ENCODE measurements at regions not wholly inside any gene's neighbourhood (a gene's known extent, or its start where the extent isn't known, plus 50 kb on each side); places are given as distances from the start of the nearest gene placed in this dataset.

DNA sequence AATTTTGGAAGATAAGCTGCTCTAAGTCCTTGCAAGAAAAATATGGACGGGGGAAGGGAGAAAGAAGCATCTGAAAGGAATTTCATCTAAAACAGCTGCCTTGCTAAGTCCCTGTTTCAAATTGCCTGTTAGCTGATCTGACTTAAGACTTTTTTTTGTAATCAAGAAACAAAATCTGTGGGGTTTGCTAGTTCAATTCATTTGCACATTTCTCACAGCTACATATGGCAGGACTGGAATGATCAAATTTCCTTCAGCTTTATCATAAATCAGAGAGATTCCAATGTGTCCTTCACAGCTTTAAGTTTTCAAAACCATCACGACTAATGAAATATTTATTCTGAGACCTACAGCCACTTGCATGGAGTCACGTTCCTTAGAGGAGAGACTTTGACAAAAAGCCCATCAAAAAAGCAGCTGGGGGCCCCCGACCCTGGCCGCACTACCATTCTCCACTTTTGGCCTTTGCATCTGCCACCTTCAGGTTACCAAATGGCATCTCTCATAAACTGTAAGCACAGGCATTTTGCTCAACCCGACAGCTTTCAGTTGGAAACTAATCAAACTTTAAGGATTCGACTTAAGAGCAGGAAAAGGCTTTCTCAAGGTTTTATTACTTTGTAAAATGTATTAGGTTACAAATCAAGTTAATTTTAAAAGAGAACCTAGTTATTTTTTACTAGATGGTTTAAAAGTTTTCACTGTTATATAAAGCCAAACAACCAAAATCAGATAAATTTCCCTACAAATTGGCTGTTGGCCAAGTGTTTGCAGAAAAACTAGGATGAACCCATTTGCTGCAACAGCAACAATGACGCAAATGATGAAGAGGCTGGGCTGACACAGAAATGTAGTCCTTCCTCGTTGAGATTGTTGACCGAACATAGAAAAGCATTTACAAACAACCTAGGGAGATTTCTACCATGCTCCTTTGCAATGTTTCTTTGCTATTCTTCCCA is 100.4 kb upstream of the RND3 start:
- no peak for DNase-seq (ENCODE audit: low read depth in 2 of 2)

DNA sequence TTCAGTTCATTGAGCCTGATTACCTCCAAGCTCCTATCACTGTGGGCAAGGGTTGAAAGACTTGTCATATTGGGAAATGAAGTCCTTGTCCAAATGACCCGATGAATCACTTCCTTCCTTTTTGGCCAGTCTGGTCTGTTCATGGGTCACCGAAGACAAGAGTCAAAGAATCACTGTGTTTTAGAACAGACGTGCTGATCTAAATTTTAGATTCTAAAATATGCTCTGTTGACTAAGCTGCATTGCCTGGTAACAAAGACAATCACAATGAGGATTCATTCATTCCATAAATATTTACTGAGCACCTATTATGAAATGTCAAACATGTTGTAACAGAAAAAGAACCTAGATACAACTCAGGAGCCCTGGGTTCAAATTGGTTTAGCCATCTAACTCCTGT is 99.4 kb upstream of the RND3 start:
- DNase-seq (ENCODE audit: low read depth in 2 of 2) = no peak

DNA sequence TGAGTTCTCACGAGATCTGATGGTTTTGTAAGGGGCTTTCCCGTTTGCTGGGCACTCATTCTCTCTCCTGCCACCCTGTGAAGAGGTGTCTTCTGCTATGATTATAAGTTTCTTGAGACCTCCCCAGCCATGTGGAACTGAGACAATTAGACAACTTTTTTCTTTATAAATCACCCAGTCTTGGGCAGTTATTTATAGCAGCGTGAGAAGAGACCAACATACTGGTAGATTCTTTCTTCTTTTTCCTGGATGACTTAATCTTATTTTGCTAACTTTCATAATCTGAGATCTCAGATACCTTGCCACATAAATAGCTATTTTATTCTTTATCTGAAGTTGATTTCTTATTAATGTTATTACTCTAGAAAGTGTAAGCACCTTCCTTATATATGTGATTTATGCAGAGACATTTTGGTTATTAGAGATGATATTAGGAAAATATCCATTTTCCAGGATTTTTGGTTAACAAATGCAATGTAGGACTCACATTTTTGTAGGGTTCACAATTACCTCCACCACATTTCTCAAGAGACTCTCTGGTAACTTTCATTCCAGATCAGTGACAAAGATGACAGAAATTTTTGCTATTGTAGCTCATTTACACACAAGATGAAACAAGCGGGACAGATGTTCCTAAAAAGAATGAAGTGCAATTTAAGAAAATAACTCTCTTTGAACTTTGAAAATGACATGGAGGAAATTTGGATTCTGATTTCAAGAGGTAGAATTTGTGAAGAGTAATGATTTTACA is 97.9 kb upstream of the RND3 start:
- DNase-seq (ENCODE audit: low read depth in 2 of 2) = no peak

DNA sequence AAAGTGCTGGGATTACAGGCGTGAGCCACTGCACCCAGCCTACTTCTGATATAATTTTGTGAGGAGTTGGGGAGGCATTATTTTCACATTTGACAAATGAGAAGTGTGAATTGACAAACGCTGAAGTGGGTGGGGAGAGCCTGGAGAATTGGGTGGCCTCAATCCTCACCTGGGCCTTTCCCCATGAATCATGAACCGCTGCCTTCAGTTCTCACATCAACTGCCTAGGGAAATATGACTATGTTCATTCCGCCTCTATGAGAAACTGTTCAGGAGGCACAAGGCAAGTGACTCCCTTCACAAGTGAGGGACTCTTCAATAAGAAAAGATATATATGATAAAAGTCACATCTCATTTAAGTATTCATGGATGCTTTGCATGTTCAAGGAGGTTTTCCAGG is 96.6 kb upstream of the RND3 start:
- DNase-seq (ENCODE audit: low read depth in 2 of 2) = no peak

DNA sequence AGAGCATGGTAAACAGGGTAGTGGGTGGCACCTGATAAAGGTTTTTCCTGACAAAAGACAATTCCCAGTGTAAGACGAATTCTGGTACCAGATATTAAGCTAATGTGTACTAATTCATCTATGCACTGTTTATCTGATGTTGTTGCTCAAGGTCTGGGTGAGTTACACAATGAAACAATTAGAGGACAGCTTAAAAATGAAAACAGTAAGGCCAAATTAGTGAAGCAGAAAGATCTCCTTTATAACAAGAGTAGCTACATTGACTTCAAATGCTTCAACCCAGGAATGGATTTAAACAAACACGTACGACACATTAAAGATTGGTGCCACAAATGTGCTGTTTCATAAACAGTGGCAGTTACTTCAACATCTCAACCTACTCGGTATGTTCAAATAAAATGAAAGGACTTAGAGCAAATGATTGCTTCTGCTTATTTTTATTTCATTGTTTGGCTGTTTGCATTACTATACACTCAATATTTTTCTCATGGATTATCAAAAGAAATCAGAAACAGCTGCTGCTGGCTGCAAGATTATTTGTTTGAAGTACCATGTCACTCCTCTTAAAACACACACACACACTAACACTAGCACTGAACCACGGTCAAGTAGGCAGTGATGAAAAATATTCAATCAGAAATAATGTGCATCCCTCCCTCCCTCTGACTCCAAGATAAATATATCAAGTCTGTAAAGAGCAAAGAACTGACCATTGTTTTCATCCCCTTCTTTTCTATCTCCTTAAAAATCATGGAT is 94.4 kb upstream of the RND3 start:
- DNase-seq (ENCODE audit: low read depth in 2 of 2) = no peak

DNA sequence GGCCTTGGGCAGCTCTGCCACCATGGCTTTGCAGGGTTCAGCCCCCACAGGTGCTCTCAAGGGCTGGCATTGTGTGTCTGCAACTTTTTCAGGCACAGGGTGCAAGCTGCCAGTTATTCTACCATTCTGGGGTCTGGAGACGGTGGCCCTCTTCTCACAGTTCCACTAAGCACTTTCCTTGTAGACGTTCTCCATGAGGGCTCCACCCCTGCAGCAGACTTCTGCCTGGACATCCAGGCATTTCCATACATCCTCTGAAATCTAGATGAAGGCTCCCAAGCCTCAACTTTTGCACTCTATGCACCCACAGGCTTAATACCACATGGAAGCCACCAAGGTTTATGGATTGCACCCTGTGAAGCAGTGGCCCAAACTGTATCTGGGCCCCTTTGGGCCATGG is 91.0 kb upstream of the RND3 start:
- DNase-seq (ENCODE audit: low read depth in 2 of 2) = no peak

DNA sequence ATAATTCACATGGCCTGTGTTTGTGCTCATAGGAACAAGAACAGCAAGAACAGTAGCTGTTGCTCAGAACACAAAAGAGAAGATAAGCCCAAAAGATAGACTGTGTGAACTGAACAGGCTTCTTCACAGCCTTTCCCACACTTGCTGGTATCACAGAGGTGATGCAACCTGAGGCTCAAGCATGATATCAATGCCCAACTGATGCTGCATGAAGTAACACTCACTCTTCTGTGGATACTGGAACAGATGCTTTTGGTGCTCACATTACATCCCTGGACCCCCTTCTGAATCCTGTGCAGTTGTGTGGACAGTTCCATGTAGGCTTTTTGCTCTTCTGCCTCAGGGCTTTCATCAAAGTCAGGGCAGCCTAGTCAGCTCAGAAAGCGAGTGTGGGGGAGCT is 88.4 kb upstream of the RND3 start:
- DNase-seq (ENCODE audit: low read depth in 2 of 2) = no peak

DNA sequence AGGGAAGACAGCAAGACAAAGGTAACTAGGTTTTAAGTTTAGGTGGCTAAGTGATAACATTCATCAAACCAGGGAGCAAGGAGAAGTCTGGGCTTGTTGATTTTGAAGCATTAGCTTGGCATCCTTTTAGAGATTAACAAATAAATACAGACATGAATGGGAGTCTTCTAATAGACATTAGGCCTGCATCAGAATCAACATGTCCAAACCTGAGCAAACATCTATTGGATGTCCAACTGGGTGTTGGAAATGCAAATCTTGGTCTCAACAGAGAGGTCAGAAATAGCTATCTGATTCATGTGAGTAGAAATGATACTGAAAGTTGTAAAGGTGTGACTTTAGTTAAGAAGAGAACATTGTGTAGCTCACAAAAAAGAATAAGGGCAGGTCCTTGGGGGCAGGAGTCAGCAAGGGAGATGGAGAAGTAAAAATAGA is 85.5 kb upstream of the RND3 start:
- DNase-seq (ENCODE audit: low read depth in 2 of 2) = no peak

DNA sequence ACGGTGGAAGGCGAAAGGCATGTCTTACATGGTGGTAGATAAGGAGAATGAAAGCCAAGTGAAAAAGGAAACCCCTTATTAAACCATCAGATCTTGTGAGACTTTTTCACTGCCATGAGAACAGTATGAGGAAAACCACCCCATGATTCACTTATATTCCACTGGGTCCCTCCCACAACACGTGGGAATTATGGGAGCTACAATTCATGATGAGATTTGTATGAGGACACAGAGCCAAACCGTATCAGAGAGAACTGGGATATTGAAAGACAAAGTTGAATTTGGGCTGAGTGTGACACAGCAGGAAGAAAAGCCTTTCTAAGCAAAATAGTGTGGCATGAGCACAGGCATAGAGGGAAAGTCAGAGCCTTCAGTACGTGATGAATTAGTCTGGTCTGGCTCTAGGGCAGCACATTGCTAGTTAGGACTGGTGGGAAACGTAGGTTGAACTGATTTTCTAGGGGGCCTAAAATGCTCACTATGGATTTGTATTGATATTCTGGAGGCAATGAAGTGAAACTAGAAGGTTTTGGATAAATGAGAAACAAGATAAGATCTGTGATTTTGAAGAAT is 84.8 kb upstream of the RND3 start:
- no peak for DNase-seq (ENCODE audit: low read depth in 2 of 2)

DNA sequence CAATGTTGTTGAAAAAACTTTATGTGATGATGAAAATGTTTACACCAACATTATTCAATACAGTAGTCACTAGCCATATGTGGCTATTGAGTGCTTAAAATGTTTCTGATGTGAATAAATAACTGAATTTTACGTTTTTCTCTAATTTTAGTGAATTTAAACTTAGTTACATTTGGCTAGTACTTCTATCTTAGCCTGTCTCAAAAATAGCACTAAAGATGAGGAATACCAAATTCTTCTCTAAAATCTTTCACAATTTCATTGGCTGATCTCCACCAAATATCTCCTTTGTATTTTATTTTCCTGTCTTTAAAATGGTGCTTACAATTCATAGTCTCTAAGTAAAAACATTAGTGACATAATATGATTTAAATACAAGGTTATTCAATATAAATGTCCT is 83.7 kb upstream of the RND3 start:
- no peak for DNase-seq (ENCODE audit: low read depth in 2 of 2)

DNA sequence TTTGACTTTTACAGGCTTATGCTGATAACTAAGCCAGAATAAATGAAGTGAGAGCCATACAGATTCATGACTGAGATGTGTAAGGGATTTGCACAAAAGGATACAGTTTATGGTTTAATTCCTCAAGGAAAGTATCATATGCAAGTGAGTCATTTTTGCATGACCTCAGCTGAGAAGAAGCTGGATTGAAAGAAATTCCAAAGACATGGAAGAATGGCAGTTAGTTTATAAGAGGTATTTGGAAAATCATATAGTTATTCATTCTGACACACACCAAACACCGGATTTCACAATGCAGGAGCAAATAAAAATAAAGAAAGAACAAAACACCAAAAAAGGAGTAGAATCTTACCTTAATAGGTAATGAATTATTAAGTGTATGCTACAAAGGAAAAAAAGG is 83.2 kb upstream of the RND3 start:
- no peak for DNase-seq (ENCODE audit: low read depth in 2 of 2)

DNA sequence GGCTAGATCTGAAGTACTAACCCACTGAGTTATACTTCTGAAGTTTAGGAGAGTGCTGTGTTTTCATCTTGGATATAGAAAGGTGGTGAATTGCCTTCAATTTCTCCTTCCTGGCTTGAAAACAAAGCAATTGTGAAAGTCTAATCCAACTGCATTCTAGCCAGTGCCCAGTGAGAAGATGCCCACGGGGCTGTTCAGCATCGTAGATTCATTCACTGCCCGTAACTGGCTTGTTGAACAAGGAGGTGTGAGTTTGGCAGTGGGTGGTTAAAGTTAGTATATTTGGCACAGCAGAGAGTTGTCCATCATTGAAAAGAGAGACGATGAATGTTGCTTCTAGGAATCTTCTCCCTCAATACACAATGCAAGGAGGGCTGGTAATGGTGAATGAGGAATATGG is 82.3 kb upstream of the RND3 start:
- DNase-seq (ENCODE audit: low read depth in 2 of 2) = no peak

DNA sequence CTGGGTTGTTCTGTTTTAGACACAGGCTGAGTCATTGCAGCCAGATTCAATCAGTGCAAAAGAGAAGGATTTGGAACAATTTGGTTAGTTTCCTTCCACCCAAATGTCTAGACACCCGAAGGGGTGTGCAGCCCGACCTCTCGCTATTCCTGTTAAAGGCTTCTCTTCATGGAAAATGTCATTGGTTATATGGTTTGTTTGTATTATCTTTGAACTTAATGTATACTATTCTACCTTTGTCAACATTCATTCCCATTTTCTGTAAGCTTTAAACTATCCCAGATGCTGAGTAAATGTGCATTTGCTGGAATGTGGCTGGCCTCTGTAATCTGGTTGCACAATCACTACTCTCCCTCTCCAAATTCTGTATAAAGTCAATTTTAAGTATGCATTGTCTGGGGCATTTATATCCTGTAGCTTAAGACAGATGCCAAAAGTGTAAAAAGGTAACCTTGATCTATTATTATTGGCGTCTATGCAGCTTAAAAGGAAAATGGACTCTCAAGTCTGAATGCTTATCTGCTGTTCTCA is 80.4 kb upstream of the RND3 start:
- DNase-seq (ENCODE audit: low read depth in 2 of 2) = no peak

DNA sequence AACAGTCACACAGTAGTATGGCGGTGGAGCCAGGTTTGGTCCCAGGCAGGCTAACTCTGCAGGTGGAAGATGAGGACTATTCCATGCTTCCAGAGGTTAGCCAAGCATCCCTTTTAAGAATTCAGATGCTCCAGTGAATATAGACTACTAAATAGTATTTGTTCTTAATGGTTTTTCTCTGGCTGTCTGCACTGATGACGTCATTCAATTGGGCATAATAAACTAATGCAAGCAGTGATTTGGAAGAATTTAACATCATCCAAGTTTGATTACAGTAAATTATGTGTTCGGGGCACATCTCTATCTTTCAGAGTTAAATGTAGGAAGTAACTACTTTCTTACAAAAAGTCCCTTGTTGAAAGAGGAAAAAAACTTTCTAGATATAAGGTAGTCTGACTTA is 78.8 kb upstream of the RND3 start:
- DNase-seq (ENCODE audit: low read depth in 2 of 2) = no peak

DNA sequence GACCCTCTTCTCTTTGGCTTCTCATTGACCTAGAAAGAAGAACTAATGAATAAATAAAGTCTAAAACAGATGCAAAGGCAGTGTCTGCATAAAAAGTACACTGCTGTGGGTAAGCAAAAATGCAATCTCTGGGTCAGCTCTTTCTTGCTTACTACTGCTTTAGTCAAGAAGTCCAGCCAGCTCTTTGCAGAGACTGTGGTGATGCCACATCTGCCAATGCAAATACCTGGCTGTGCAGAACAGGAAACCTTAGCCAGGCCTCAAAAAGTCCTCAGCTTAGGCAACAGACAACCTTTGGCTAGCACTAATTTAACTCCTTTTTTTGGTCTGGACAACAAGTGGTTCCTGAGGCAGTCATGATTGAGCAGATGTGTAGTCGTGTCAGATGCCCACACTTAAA is 73.6 kb upstream of the RND3 start:
- no peak for DNase-seq (ENCODE audit: low read depth in 2 of 2)

DNA sequence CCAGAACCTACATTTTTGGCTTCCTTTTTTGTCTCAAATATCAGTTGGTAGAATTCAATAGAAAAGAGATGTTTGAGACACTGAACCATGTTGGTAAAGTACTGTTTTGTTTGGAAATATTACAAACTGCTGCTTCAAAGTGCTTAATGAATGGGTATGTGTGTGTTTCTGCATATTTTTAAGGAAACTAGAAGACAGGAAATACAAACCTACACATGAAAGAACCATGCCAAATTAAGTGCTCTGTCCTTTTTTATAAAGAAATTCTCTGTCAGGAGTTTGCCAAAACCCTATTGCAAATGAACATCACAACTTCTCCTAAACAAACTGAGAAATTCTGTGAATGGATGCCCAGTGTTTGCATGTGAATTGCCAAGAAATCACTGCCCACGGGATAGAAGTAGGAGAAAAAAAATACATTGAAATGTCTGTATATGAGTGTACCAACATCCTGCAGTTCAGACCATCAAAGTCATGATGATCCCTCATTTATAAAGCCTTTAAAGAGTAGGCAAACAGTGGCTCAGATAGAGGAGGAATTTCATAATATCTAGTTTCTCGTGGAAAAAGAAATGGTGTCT is 69.6 kb upstream of the RND3 start:
- DNase-seq (ENCODE audit: low read depth in 2 of 2) = no peak

DNA sequence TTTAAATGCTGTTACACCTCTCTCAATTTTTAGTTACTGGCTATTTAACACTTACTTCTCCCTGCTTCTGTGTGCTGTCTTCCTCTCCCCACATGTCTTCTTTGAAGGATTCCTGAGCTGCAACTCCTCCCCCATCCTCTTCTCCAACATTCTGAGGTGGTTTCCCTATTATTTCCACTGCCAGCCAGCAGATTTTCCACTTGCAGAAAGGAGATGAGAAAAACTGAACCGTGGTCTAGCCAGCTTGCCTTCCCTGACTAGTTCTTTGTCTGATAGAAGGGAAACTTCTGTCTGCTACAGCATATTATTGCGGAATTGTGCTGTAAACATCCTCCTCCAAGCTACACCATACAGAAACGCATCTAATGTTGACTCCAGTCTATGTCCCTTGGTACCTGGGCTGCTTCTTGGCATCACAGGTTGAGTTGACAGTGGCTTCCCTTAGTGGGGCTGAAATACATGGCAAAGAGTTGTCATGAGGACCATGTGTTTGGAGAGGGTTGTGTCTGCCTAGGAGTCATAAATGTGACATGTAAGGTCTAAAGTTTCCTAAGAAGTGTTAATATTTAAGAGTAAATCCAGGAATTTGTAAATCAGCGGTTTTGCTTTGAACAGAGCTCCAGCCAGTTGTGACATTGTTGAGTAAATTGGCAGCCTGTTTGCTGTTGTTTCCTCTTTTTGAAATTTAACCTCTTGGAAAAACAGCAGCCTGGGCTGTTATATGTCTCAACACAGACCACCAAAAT is 68.3 kb upstream of the RND3 start:
- no peak for DNase-seq (ENCODE audit: low read depth in 2 of 2)

DNA sequence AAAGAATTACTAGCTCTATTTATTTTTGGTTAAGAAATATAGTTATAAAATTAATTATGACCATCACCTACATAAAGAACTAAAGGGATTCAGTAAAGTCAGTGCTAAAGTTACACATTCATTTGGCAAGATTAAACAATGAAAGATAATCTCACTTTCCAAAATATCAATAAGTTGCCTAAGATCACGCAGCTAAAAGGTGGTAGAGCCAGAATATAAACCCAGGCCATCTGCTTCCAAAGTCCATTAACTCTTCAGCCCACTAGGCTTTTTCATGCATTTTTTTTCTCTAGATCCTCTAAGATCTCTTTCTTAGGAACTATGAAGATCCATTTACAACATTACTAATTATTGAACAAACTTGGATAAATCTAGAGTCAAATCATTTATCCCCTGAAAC is 66.6 kb upstream of the RND3 start:
- no peak for DNase-seq (ENCODE audit: low read depth in 2 of 2)

DNA sequence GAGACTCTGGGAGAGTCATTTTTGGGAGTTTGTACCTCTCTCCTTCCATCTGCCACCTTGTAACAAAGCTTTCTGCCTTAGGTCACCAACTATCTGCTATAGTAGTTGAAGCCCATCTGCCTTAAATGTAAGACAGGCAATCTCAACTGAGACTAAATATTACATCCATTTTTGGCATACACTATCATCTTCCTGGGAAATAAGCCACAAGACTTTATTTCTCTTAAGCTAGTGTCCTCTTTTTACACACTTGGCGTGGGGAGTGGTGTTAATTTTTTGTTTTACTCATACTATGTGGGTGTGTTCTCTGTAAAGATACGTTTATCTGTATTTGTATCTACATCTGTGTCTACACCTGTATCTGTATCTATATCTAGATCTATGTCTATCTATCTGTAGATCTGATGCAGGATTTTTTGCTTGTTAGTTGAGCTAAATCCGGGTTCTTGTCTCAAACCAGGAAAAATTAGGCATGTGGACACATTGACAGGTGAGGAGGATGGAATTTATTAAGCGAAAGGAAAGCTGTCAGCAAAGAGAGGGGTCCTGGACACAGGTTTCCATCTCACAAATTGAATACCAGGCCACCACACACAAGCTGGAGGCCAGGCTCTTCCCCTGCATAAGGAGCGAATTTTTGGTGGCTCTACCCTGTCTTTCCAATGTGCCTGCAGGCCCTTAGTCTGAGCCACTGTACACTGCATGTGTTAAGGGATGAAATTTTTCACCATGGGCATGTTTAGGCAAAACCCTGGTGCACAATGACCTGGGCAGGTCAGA is 64.8 kb upstream of the RND3 start:
- no peak for DNase-seq (ENCODE audit: low read depth in 2 of 2)

DNA sequence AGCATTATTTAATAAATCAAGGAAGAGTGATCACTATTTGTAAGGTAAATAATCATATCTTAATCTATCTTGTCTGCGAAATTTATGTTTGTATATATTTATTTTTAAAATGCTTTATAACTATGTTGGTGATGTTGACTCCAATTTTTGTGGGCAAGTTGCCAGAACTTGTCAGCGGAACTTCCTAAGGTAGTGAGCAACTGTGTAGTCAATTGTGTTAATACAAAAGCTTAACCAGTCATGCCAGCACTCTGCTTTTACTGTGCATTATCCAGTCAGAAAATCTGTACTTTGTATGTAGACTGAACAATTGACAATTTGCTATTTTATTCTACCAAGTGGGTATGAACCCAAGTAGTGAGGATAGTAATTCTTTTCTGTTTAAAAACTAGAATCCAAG is 61.9 kb upstream of the RND3 start:
- no peak for DNase-seq (ENCODE audit: low read depth in 2 of 2)

Data from stimulated activated CD4-positive, alpha-beta T cell treated with anti-CD3 and anti-CD28 coated beads, Interleukin-12 subunit alpha, Interleukin-12 subunit beta, amount 100 ng/mL, for 24 hours (primary cell).